ENCODE measurements at regions not wholly inside any gene's neighbourhood (a gene's known extent, or its start where the extent isn't known, plus 50 kb on each side); places are given as distances from the start of the nearest gene placed in this dataset.

DNA sequence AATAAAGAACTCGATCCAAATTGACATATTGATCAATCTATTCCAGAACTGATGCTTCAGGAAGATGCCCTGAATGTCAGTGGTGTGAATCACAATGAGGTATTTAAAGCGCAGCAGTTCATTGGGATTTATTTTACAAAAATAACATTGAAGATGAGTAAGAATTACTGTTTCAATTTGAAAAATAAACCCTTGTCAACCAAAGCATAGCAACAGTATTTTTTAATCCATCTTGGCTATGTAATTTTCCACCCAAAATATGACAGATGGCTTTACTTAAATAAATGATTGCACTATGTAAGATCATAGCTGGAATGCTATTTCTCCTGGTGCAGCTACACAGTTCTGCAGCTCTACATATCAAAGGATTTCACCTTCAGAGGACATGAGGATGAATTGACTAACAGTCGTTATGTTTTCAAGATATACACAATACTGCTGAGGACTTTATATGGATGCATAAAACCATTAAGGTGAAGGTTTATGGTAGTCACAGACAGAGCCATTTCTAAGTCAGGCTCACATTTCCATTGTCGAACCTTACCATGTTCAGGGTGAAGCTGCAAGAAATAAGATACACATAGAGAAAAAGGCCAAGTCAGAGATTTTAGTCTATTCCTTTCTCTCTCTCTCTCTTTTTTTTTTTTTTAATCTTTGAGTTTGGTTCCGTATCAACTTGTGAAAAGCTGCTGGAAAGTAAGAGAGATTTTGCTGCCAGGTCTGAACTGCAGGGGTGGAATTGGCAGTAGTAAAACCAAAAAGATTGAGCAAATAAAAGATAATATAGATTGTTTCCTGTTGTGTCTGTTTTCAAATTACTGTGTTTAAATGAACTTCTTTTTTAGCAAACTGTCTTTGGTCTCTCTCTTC, 398.0 kb upstream of the CDH20 start:
- Histone ChIP-seq H4K20me1 (ENCODE audit: insufficient read depth, low read length) (no peaks in the 10 kb centered on the region), H3K9me3 (ENCODE audit: low read length) (no peaks in the 10 kb centered on the region), H3K4me2 (ENCODE audit: low read length) (no peak overlapping the region; the same call in 1 of the 2 replicates), H3K79me2 (ENCODE audit: insufficient read depth, low read length) (no peaks in the 10 kb centered on the region), H3K36me3 (ENCODE audit: insufficient read depth, low read length) (no peaks in the 10 kb centered on the region), H2AFZ (ENCODE audit: low read length) (peak overlapping the region; percentile 88), H3K9me2 (ENCODE audit: low read depth, low read length) (no peaks in the 10 kb centered on the region), H3K27ac (ENCODE audit: low read depth, low read length, poor library complexity, severe bottlenecking) (no peak overlapping the region), H3K27me3 (ENCODE audit: insufficient read depth, low read length) (no peaks in the 10 kb centered on the region), H3K4me3 (ENCODE audit: low read depth, low read length, poor library complexity, severe bottlenecking) (no peak overlapping the region), H3K4me1 (ENCODE audit: insufficient read depth, low read length, severe bottlenecking) (peaks cover 56% of the 10 kb centered on the region), H3K9ac (ENCODE audit: low read length) (no peak overlapping the region), H3F3A (ENCODE audit: insufficient read depth, low read length) (no peaks in the 10 kb centered on the region)
- TF ChIP-seq EZH2 (IDR thresholded peaks at IDR 0.05; ENCODE audit: borderline replicate concordance, low read length), result no peak
- TF ChIP-seq, protein P1, sequence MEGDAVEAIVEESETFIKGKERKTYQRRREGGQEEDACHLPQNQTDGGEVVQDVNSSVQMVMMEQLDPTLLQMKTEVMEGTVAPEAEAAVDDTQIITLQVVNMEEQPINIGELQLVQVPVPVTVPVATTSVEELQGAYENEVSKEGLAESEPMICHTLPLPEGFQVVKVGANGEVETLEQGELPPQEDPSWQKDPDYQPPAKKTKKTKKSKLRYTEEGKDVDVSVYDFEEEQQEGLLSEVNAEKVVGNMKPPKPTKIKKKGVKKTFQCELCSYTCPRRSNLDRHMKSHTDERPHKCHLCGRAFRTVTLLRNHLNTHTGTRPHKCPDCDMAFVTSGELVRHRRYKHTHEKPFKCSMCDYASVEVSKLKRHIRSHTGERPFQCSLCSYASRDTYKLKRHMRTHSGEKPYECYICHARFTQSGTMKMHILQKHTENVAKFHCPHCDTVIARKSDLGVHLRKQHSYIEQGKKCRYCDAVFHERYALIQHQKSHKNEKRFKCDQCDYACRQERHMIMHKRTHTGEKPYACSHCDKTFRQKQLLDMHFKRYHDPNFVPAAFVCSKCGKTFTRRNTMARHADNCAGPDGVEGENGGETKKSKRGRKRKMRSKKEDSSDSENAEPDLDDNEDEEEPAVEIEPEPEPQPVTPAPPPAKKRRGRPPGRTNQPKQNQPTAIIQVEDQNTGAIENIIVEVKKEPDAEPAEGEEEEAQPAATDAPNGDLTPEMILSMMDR (IDR thresholded peaks at IDR 0.05; ENCODE audit: low read length), result no peak

DNA sequence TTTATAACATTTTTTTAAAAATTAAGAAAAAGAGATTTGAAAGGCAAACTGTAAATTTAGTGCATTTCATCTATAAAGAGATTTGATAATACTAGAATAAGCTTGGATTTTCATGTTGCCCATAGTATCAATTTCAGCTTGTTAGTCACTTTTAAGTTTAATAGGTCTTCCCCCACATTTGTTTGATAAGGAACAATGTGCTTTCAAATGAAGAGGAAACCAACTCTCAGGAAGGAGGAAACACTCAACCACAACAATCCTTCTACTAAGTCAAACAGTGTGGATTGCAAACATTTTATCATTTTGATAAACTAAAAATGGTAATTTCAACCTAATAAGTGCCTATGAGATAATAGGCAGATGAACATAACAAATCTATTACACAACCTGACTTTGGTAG, 397.1 kb upstream of the CDH20 start:
- no peaks in the 10 kb centered on the region for H3F3A ChIP-seq (ENCODE audit: insufficient read depth, low read length)
- TF ChIP-seq, protein P1 (IDR thresholded peaks at IDR 0.05; ENCODE audit: low read length), result no peak
- TF ChIP-seq EZH2 (IDR thresholded peaks at IDR 0.05; ENCODE audit: borderline replicate concordance, low read length), result no peak
- no peak overlapping the region for H3K4me3 ChIP-seq (ENCODE audit: low read depth, low read length, poor library complexity, severe bottlenecking)
- peaks cover 56% of the 10 kb centered on the region for H3K4me1 ChIP-seq (ENCODE audit: insufficient read depth, low read length, severe bottlenecking)
- H3K79me2 ChIP-seq (ENCODE audit: insufficient read depth, low read length), result no peaks in the 10 kb centered on the region
- H2AFZ ChIP-seq (ENCODE audit: low read length), result peak overlapping the region; percentile 88
- H3K9ac ChIP-seq (ENCODE audit: low read length), result no peak overlapping the region
- no peak overlapping the region for H3K27ac ChIP-seq (ENCODE audit: low read depth, low read length, poor library complexity, severe bottlenecking)
- H3K27me3 ChIP-seq (ENCODE audit: insufficient read depth, low read length), result no peaks in the 10 kb centered on the region
- H3K9me2 ChIP-seq (ENCODE audit: low read depth, low read length), result no peaks in the 10 kb centered on the region
- no peaks in the 10 kb centered on the region for H3K36me3 ChIP-seq (ENCODE audit: insufficient read depth, low read length)
- no peaks in the 10 kb centered on the region for H4K20me1 ChIP-seq (ENCODE audit: insufficient read depth, low read length)
- H3K9me3 ChIP-seq (ENCODE audit: low read length), result no peaks in the 10 kb centered on the region
- H3K4me2 ChIP-seq (ENCODE audit: low read length), result no peak overlapping the region; the same call in 1 of the 2 replicates

DNA sequence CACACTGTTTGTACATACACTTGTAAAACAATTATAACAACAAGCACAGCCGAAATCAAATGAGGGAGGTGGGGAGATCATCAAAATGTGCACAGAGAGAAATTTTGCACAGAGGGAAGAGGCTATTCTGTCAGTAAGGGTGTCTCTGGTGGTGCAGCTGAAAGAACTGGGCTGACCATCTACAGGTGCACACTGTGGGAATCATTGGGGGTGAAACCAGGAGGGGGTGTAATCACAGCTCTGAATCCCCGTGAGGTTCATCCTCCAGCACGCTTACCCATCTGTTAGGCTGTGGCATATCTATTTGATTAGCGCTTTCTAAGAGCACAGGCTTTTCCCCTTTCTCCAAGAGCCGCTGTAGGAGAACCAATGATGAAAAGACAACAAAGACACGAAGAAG, 389.9 kb upstream of the CDH20 start:
- Histone ChIP-seq H4K20me1 (ENCODE audit: insufficient read depth, low read length) (no peaks in the 10 kb centered on the region), H3K9ac (ENCODE audit: low read length) (no peak overlapping the region), H3K4me2 (ENCODE audit: low read length) (peak overlapping the region; percentile 22; the same call in 1 of the 2 replicates), H3K9me3 (ENCODE audit: low read length) (no peaks in the 10 kb centered on the region), H3F3A (ENCODE audit: insufficient read depth, low read length) (no peaks in the 10 kb centered on the region), H2AFZ (ENCODE audit: low read length) (0 out of 2 replicates have a peak overlapping the region, but pooled peaks have one; percentile 51), H3K27ac (ENCODE audit: low read depth, low read length, poor library complexity, severe bottlenecking) (no peak overlapping the region), H3K4me3 (ENCODE audit: low read depth, low read length, poor library complexity, severe bottlenecking) (no peak overlapping the region), H3K4me1 (ENCODE audit: insufficient read depth, low read length, severe bottlenecking) (peaks cover 33% of the 10 kb centered on the region), H3K79me2 (ENCODE audit: insufficient read depth, low read length) (no peaks in the 10 kb centered on the region), H3K36me3 (ENCODE audit: insufficient read depth, low read length) (no peaks in the 10 kb centered on the region), H3K9me2 (ENCODE audit: low read depth, low read length) (no peaks in the 10 kb centered on the region), H3K27me3 (ENCODE audit: insufficient read depth, low read length) (no peaks in the 10 kb centered on the region)
- TF ChIP-seq EZH2 (IDR thresholded peaks at IDR 0.05; ENCODE audit: borderline replicate concordance, low read length), result no peak
- TF ChIP-seq, protein P1 (IDR thresholded peaks at IDR 0.05; ENCODE audit: low read length), result no peak

Measured in OCI-LY1 (cell line).